Posterior vena cava (tissue), 2 donors: ENCODE measurements at regions not wholly inside any gene's neighbourhood (a gene's known extent, or its start where the extent isn't known, plus 50 kb on each side); places are given as distances from the start of the nearest gene placed in this dataset.

ENCODE experiments used
- DNase-seq: peaks from one replicate; pipeline ENCODE4 v3.0.0-alpha.2; 2020; ENCODE audit warnings: low spot score
- intact Hi-C, 2 donors: fragments of 100-400 bp; cut with DNase I; formaldehyde crosslinking; loops; one replicate each; pipeline versions ENCODE4 v1.14.1 to v1.14.2; 2022 to 2023
- donor health status: DM: yes; HTN: yes; CAD: no.
- donor health status: DM: yes; HTN: yes; CAD: no.

DNA sequence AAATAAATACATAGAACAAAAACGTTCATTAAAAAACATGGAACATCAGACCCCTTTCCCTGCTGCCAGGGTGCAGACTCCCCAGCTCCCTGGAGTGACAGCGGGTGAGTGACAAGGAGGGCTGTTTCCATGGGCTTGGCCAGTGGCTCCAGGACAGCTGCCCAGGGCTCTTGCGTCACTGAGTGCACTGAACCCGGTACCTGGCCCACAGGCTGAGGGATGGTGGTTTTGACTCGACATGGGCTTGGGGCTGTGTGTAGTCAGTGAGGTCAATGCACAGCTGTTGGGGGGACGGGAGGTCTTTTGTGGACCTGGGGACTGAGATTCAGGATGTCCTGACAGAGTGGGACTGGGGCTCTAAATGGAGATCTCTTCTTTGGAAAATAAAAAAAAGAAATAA, 142.1 kb upstream of the B3GAT1 start:
- intact Hi-C loops: no loop called here
- no peak for DNase-seq

DNA sequence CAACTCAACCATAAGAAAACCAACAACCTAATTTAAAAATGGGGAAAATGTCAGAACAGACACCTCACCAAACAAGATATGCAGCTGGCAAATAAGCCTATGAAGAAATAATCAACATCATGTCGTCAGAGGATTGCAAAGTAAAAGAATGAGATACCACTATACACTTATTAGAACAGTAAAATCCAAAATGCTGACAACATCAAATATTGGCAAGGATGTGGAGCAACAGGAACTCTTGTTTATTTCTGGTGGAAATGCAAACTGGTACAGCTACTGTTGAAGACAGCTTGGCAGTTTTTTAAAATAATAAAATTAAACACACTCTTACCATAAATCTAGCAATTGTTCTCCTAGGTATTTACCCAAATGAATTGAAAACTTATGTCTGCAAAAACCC, 140.7 kb upstream of the B3GAT1 start:
- DNase-seq: no peak
- intact Hi-C loops: no loop called here

- no peak for DNase-seq
- intact Hi-C loops: no loop called here
Measured at GRCh38 chr11:134545521-134545920, 133.5 kb upstream of the B3GAT1 start.

DNA sequence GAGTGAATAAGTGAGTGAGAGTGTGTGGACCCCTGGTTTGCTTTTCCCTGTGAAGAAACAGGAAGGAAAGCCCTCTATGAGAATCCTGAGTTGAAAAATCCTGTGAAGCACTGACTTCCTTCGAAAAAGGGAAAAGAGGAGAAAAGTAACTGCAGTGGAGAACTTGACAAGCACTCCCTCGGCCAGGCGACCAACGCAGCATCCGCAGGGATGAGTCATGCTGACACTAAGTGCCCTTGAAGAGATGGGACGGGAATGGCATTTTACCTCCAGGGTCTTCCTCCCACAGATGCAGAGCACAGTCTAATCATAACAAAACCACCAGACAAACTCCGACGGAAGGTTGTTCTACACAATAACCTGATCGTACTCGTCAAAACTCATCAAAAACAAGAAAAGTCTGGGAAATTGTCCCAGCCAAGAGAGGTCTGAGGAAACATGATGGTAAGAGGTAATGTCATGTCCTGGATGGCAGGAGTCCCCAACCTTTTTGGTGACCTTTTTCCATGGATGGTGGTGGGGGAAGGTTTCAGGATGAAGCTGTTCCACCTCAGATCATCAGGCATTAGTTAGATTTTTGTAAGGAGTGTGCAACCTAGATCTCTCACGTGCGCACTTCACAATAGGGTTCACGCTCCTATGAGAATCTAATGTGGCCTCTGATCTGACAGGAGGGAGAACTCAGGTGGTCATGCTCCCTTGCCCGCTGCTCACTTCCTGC, 132.2 kb upstream of the B3GAT1 start:
- intact Hi-C loops: no loop called here
- DNase-seq: no peak

GRCh38 chr11:134543645-134544044, 131.6 kb upstream of the B3GAT1 start:
- DNase-seq: peak; percentile 51
- intact Hi-C loops: no loop called here

DNA sequence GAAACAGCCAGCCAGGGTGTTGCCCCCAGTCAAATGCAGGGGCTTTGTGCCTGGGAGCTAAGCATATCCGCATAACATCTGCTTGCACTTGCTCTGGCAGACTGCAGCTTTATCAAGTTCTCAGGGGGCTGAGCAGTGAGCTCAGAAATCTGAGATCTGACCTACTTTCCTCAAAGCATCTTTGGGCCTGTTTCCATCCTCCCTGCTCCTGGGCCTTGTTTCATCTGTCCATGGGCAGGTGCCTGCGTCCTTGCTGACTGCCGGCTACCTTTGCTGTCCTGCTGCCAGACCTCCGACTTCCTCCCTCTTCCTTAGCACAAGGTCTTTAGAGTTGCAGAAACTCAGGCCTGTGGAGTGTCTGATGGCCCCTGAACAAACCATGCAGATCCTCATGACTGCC, 131.2 kb upstream of the B3GAT1 start:
- DNase-seq: no peak
- intact Hi-C loops: no loop called here

GRCh38 chr11:134542401-134543165, 130.5 kb upstream of the B3GAT1 start:
- intact Hi-C loops: no loop called here
- DNase-seq: peak; percentile 51

- DNase-seq: no peak
- intact Hi-C loops: no loop called here
Measured at GRCh38 chr11:134541951-134542350, 129.9 kb upstream of the B3GAT1 start.

DNA sequence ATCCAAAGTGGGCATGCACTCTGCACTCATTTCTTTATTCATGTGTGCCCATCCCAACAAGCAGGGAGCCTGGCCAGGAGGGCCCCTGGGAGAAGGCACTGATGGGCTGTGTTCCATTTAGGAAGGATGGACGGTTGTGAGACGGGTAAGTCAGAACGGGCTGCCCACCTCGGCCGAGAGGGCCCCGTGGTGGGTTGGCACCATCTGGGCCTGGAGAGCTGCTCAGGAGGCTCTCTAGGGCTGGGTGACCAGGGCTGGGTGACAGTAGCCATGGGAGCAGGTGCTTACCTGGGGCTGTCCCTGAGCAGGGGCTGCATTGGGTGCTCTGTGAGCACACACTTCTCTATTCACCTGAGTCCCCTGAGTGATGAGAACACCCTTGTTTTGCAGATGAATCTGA, 129.3 kb upstream of the B3GAT1 start:
- intact Hi-C loops: no loop called here
- peak; percentile 72 for DNase-seq

GRCh38 chr11:134539285-134539684, 127.2 kb upstream of the B3GAT1 start:
- intact Hi-C loops: loop anchor here in 1 of 2 donors (10.0 kb wide), 1 partner anchor 664 kb away; no protein-coding TSS in a partner anchor

GRCh38 chr11:134538742-134539141, 126.7 kb upstream of the B3GAT1 start:
- no peak for DNase-seq

More at GRCh38 chr11:134539285-134539684, 127.2 kb upstream of the B3GAT1 start:
- DNase-seq: no peak

DNA sequence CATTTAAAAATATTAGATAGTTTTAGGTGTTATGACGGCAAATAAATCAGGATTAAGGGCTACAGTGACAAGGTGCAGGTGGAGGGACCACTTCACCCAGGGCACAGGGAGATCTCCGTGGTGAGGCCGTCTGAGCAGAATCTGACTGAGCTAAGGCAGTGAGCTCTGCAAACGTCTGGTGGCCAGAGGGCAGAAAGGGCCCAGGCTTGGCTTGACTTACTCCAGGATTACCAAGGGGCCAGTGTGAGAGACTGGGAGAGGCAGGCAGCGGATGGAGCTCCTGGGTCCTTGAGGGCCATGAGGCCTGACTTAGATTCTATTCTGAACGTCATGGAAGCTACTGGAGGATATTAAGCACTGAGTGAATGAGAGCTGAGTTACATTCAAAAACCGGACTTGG, 125.9 kb upstream of the B3GAT1 start:
- DNase-seq: peak; percentile 53
- intact Hi-C loops: loop anchor here in 1 of 2 donors (10.0 kb wide), 1 partner anchor 663 kb away; no protein-coding TSS in a partner anchor

More at GRCh38 chr11:134538742-134539141, 126.7 kb upstream of the B3GAT1 start:
- intact Hi-C loops: loop anchor here in 1 of 2 donors (10.0 kb wide), 1 partner anchor 664 kb away; no protein-coding TSS in a partner anchor

DNA sequence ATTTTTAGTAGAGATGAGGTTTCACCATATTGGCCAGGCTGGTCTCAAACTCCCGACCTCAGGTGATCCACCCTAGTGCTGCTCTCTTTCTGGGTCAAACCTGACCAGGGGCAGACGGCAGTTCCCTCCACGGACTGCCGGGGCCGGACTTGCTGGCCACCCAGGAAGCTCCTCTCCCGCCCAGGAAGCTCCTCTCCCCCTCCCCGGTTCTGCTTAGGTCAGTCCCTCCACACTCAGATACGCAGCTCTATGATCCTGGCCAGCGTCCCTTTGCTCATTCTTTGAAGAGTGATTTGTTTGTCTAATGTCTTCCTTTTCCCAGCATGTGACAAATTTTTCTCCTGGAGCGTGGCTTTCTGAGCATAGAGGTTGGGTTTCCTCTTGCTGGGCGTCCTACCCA, 125.3 kb upstream of the B3GAT1 start:
- peak; percentile 62 for DNase-seq
- intact Hi-C loops: loop anchor here in 1 of 2 donors (10.0 kb wide), 1 partner anchor 662 kb away; no protein-coding TSS in a partner anchor

DNA sequence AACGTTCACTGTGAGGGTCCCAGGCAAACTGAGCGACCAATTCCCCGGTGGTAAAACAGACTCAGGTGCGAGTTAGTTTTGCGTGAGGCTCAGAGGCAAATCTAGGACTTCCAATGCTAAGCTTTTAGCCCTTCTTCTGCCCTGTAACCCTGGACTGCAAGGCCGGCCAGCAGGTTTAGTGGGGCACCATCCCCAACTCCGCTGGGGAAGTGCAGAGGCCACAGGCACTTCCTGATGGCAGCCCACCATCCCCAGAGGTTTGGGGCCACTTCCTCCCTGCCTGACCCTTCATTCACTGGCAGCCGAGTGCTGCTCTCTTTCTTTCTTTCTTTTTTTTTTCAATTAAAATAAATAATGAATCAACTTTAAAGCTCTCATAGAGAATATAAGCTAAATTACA, 124.6 kb upstream of the B3GAT1 start:
- no peak for DNase-seq

DNA sequence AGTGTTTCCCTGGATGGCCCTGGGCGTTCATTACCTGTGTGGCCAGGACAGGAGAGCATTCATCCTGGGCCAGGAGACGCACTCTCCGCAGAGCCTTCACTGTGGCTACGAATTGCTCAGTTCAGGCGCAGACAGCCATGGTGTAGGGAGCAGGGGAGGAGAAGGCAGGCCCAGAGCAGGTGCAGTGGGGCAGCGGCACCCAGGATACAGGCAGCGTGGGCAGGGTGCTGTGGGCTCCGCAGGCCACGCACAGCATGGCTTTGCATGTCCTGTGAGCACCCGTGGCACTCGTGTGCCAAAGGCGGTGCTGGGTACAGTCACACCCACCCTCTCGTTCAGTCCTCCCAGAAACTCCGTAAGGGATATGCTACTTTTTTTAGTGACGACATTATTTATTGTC, 124.2 kb upstream of the B3GAT1 start:
- intact Hi-C loops: loop anchor here in 1 of 2 donors (10.0 kb wide), 1 partner anchor 661 kb away; no protein-coding TSS in a partner anchor
- DNase-seq: peak; percentile 61

More for the DNA sequence above, 124.6 kb upstream of the B3GAT1 start:
- intact Hi-C loops: loop anchor here in 1 of 2 donors (10.0 kb wide), 1 partner anchor 662 kb away; no protein-coding TSS in a partner anchor

GRCh38 chr11:134535029-134536025, 123.3 kb upstream of the B3GAT1 start:
- DNase-seq: peak; percentile 66
- intact Hi-C loops: loop anchor here in 1 of 2 donors (10.0 kb wide), 1 partner anchor 661 kb away; no protein-coding TSS in a partner anchor

DNA sequence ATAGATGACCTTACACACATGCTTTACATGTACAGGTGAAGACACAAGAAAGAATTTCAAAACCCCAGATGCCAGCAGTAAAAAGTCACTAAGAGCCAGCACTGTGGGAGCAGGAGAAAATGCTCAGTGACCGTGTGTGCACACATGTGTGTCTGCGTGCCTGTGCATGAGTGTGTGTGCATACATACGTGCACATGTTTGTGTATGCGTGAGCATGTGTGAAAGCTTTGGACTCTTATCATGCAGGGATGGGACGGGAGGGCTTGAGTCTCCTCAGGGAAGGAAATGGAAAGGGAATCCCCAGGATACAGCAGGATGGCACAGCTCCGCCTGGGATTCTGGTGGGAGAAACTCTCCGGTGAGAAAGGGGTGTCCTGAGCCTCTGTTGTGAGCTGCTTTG, 121.5 kb upstream of the B3GAT1 start:
- intact Hi-C loops: loop anchor here in 1 of 2 donors (10.0 kb wide), 1 partner anchor 659 kb away; no protein-coding TSS in a partner anchor
- no peak for DNase-seq

DNA sequence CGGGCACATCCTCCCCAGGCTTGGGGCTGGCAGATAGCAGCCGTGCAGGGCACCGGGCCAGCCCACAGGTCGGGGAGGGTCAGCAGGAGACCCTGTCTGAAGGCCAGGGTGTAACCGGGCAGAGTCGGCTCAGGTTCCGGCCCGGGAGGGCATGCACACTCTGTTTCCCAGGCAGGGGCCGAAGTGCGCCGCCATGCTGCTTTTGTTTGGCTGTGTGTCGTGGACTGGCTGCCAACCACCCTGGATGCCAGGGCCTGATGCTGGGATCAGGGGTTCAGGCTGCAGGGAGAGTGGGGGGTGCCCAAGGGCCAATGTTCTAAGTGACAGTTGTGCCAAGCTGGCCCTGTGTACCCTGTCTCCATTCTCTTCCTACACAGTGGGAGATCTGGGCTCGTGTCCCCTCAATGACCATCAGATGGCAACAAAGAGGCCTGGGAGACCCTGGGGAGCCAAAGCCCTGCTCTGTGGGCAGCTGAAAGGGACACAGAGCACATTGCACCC, 120.9 kb upstream of the B3GAT1 start:
- intact Hi-C loops: loop anchor here in 1 of 2 donors (10.0 kb wide), 1 partner anchor 658 kb away; no protein-coding TSS in a partner anchor
- DNase-seq: peak; percentile 62
